K562 (cell line): ENCODE measurements at regions not wholly inside any gene's neighbourhood (a gene's known extent, or its start where the extent isn't known, plus 50 kb on each side); places are given as distances from the start of the nearest gene placed in this dataset.

ENCODE experiments used
- ATAC-seq: fragments of 200-7000 bp; cut with Tn5 transposase; 3 replicates; pipeline ENCODE4 v1.9.1; 2020; ENCODE audit warnings: moderate library complexity
- BruUV-seq: library from RNA; stranded (reverse); fragments of 400-500 nt; replicated peaks from 2 replicates; lab custom pipeline; 2021; lab: Mats Ljungman, UMichigan
- CTCF ChIA-PET: fragments of 300-600 bp; formaldehyde crosslinking; extraction: SDS; loops from one replicate; lab custom pipeline; 2021; ENCODE audit warnings: low intra/inter-chr PET ratio; lab: Yijun Ruan, JAX
- POLR2A ChIA-PET: fragments of 300-600, 350-650 bp; sonication (Branson Sonifier 250); formaldehyde crosslinking; extraction: SDS; loops from one replicate; lab custom pipeline; 2021; ENCODE audit warnings: antibody characterized with exemption, inconsistent platforms; lab: Yijun Ruan, JAX
- DNase-seq, 4 experiments: peaks; one replicate each; pipeline versions ENCODE4 v3.0.0 to v3.0.0-alpha.2; 2011 to 2018; ENCODE audit warnings: low spot score in 3 of 4, mixed read lengths in 3 of 4; ENCODE audit errors: extremely low read depth in 1 of 4
- FAIRE-seq: peaks from 2 replicates; lab custom pipeline; 2011; peaks lifted over from hg19 to GRCh38; lab: Jason Lieb, UNC
- H2AFZ ChIP-seq: 2 replicates; pipeline ENCODE4 v1.6.0; 2011; ENCODE audit warnings: low read depth, low read length, control low read depth, inconsistent platforms
- H3K27ac ChIP-seq: fragments of 200-600 bp; 3 replicates; pipeline ENCODE4 v1.8.0; 2011; ENCODE audit warnings: low read depth, mild to moderate bottlenecking, control low read depth, inconsistent platforms, low read length, moderate library complexity, mixed read lengths; ENCODE audit errors: extremely low read depth
- H3K27me3 ChIP-seq, 2 experiments: fragments of 300-600 bp in 1 of 2; 2 replicates in 1 of 2; 3 replicates in 1 of 2; pipeline versions ENCODE4 v1.6.0 to v1.8.0; 2011; ENCODE audit warnings: inconsistent platforms in 2 of 2, low read length in 2 of 2, mild to moderate bottlenecking in 1 of 2, mixed read lengths in 1 of 2, moderate library complexity in 1 of 2; ENCODE audit not compliant: control insufficient read depth in 2 of 2, insufficient read depth in 2 of 2
- H3K36me3 ChIP-seq: fragments of 300-600 bp; 3 replicates; pipeline ENCODE4 v1.8.0; 2011; ENCODE audit warnings: mild to moderate bottlenecking, low read length, inconsistent platforms; ENCODE audit not compliant: control insufficient read depth, insufficient read depth
- H3K4me1 ChIP-seq, 2 experiments: fragments of 200-600 bp in 1 of 2; replicated peaks in 1 of 2; 2 replicates in 1 of 2; 3 replicates in 1 of 2; pipeline versions ENCODE4 v1.5.1 to v1.8.0; 2011; ENCODE audit warnings: inconsistent platforms in 2 of 2, low read length in 2 of 2, mild to moderate bottlenecking in 1 of 2, mixed read lengths in 1 of 2, moderate library complexity in 1 of 2; ENCODE audit not compliant: control insufficient read depth in 2 of 2, insufficient read depth in 2 of 2
- H3K4me2 ChIP-seq: 2 replicates; pipeline ENCODE4 v1.6.1; 2011; ENCODE audit warnings: low read length, control low read depth, inconsistent platforms, mixed read lengths; ENCODE audit not compliant: insufficient read depth
- H3K4me3 ChIP-seq: fragments of 200-600 bp; sonication (generic), shearing (Covaris generic); 2 replicates; pipeline ENCODE4 v1.5.1; 2016; ENCODE audit warnings: control low read depth, inconsistent platforms
- H3K79me2 ChIP-seq: fragments of 200-600 bp; 3 replicates; pipeline ENCODE4 v1.8.0; 2011; ENCODE audit warnings: low read length, inconsistent platforms; ENCODE audit not compliant: control insufficient read depth, insufficient read depth
- H3K9ac ChIP-seq, 2 experiments: 2 replicates each; pipeline versions ENCODE4 v1.6.0 to v1.6.1; 2011; ENCODE audit warnings: low read depth in 2 of 2, low read length in 2 of 2, control low read depth in 1 of 2, inconsistent platforms in 1 of 2, mild to moderate bottlenecking in 1 of 2, mixed read lengths in 1 of 2; ENCODE audit not compliant: insufficient read depth in 1 of 2
- H3K9me1 ChIP-seq: one replicate; pipeline ENCODE4 v1.6.0; 2011; ENCODE audit warnings: inconsistent platforms, mild to moderate bottlenecking, low read length, moderate library complexity; ENCODE audit not compliant: control insufficient read depth, insufficient read depth
- H3K9me3 ChIP-seq: replicated peaks from 2 replicates; pipeline ENCODE4 v1.5.1; 2011; ENCODE audit warnings: low read depth, low read length, inconsistent platforms; ENCODE audit not compliant: control insufficient read depth, insufficient read depth
- H4K20me1 ChIP-seq: replicated peaks from 2 replicates; pipeline ENCODE4 v1.6.1; 2011; ENCODE audit warnings: low read length, inconsistent platforms, mixed read lengths; ENCODE audit not compliant: control insufficient read depth, insufficient read depth
- BCOR ChIP-seq: fragments of 450-650 bp; IDR thresholded peaks from 2 replicates; pipeline ENCODE4 v1.6.1; 2016
- CBX3 ChIP-seq, 2 experiments: IDR thresholded peaks; 1 replicate in 1 of 2; 2 replicates in 1 of 2; pipeline ENCODE4 v1.6.1; 2012; ENCODE audit warnings: inconsistent platforms in 2 of 2, low read length in 2 of 2, borderline replicate concordance in 1 of 2, control low read depth in 1 of 2
- FOXP4 ChIP-seq: sonication (generic); formaldehyde crosslinking; IDR thresholded peaks from 2 replicates; pipeline ENCODE4 v1.8.0; 2022; ENCODE audit warnings: mild to moderate bottlenecking, missing genetic modification reagents, borderline replicate concordance
- RAD51 ChIP-seq: fragments of 450-650 bp; IDR thresholded peaks from 2 replicates; pipeline ENCODE4 v1.7.1; 2016; ENCODE audit warnings: low read depth, mild to moderate bottlenecking, borderline replicate concordance
- SMARCA5 ChIP-seq: fragments of 450-650 bp; IDR thresholded peaks from 2 replicates; pipeline ENCODE4 v1.6.1; 2016
- SRSF3 ChIP-seq: fragments of 200-400 bp; formaldehyde crosslinking; IDR thresholded peaks from 2 replicates; pipeline ENCODE4 v1.6.1; 2016; ENCODE audit warnings: mild to moderate bottlenecking, low read length, moderate library complexity; ENCODE audit not compliant: insufficient read depth
- TGIF2 ChIP-seq: sonication (generic); formaldehyde crosslinking; IDR thresholded peaks from 2 replicates; pipeline ENCODE4 v1.8.1; 2022; ENCODE audit warnings: mild to moderate bottlenecking, missing genetic modification reagents, moderate library complexity
- THAP12 ChIP-seq: fragments of 250-450 bp; sonication (Bioruptor Pico); IDR thresholded peaks from 2 replicates; pipeline ENCODE4 v1.9.0; 2021; ENCODE audit warnings: mild to moderate bottlenecking, inconsistent platforms
- TRIM24 ChIP-seq, 2 experiments: fragments of 450-650 bp; IDR thresholded peaks; 2 replicates each; pipeline ENCODE4 v1.6.1; 2016
- U2AF1 ChIP-seq: fragments of 200-400 bp; formaldehyde crosslinking; optimal IDR thresholded peaks from 2 replicates; pipeline ENCODE3; 2017; ENCODE audit warnings: mild to moderate bottlenecking, low read depth, low read length, moderate library complexity
- USF2 ChIP-seq: sonication (generic); formaldehyde crosslinking; IDR thresholded peaks from 2 replicates; pipeline ENCODE4 v1.5.0; 2020; ENCODE audit warnings: missing genetic modification reagents
- ZNF57 ChIP-seq: fragments of 450-650 bp; formaldehyde crosslinking; IDR thresholded peaks from 2 replicates; pipeline ENCODE4 v1.4.0; 2020; ENCODE audit warnings: mild to moderate bottlenecking, moderate library complexity
- WGBS: fragments of 100-300 bp; shearing (Covaris generic); methylation state at CpG from one replicate; pipeline ENCODE4 v1.1.6; 2016; ENCODE audit warnings: low coverage, mixed read lengths; ENCODE audit not compliant: insufficient coverage; ENCODE audit errors: missing lambda C conversion rate; 5-methylcytosine and 5-hydroxymethylcytosine counted together
- in situ Hi-C: fragments of 300-500 bp; cut with MboI; formaldehyde crosslinking; loops from 4 replicates; pipeline ENCODE4 v1.15.0; 2018; ENCODE audit warnings: inconsistent platforms, mixed read lengths
- intact Hi-C: fragments of 100-400 bp; cut with micrococcal nuclease; formaldehyde crosslinking; loops from 2 replicates; pipeline ENCODE4 v1.14.2; 2022

- H3K4me1 ChIP-seq, result no peaks in the 10 kb centered on the region
- H3K9ac ChIP-seq, result no peak overlapping the region
- ChIA-PET CTCF (no interaction called here), POLR2A (no interaction called here)
- DNase-seq (no peak), ATAC-seq (no peak), FAIRE-seq (no peak)
- no peaks in the 10 kb centered on the region for H3K9me3 ChIP-seq
- no peaks in the 10 kb centered on the region for H3K9me1 ChIP-seq
- peaks cover 14% of the 10 kb centered on the region; the same call in 2 of the 3 replicates for H3K79me2 ChIP-seq
- no peaks in the 10 kb centered on the region for H3K27me3 ChIP-seq
- no peak overlapping the region for H2AFZ ChIP-seq
- no peak overlapping the region for H3K27ac ChIP-seq
- peaks cover 8% of the 10 kb centered on the region; the same call in 1 of the 3 replicates for H3K36me3 ChIP-seq
- no TSS peak for BruUV-seq
- no peak overlapping the region for H3K4me2 ChIP-seq
- in situ Hi-C loops (no loop called here), intact Hi-C loops (no loop called here)
- H4K20me1 ChIP-seq, result no peaks in the 10 kb centered on the region
- 29% methylated on average over 2 of the region's 2 CpGs for WGBS
- no peak overlapping the region for H3K4me3 ChIP-seq
- TF ChIP-seq FOXP4 (CRISPR knock-in tag) (no peak), SMARCA5 (no peak), SRSF3 (no peak), TRIM24 (IDR thresholded peaks at IDR 0.05) (no peak), USF2 (no peak), RAD51 (no peak), ZNF57 (CRISPR knock-in tag) (no peak), CBX3 (IDR thresholded peaks at IDR 0.05; ENCODE audit: borderline replicate concordance in 1 of 2, low read length in 2 of 2) (no peak), BCOR (no peak), THAP12 (no peak), TGIF2 (CRISPR knock-in tag) (no peak), U2AF1 (no peak)
These were observed 1322.5 kb downstream of the PCDH7 start for GRCh38 chr4:32042486-32043247.
